HFFc6 (cell line): ENCODE measurements at regions not wholly inside any gene's neighbourhood (a gene's known extent, or its start where the extent isn't known, plus 50 kb on each side); places are given as distances from the start of the nearest gene placed in this dataset.

Experiments used
- DNase-seq: peaks from one replicate; pipeline ENCODE4 v3.0.0-alpha.2; 2018
- H3K27ac Mint-ChIP-seq: 2 replicates; pipeline ENCODE4 v1.8.0; 2020; ENCODE audit warnings: mild to moderate bottlenecking, mixed read lengths
- H3K27me3 Mint-ChIP-seq: 2 replicates; pipeline ENCODE4 v1.8.0; 2021; ENCODE audit warnings: mild to moderate bottlenecking, moderate library complexity, mixed read lengths; ENCODE audit not compliant: insufficient read depth
- H3K36me3 Mint-ChIP-seq: 2 replicates; pipeline ENCODE4 v1.8.0; 2021; ENCODE audit warnings: low read depth, mixed read lengths
- H3K4me1 Mint-ChIP-seq: 2 replicates; pipeline ENCODE4 v1.8.0; 2020; ENCODE audit warnings: low read depth, mixed read lengths
- H3K4me3 Mint-ChIP-seq: 2 replicates; pipeline ENCODE4 v1.8.0; 2020; ENCODE audit warnings: mild to moderate bottlenecking, moderate library complexity, mixed read lengths
- H3K9me3 Mint-ChIP-seq: 2 replicates; pipeline ENCODE4 v1.8.0; 2020; ENCODE audit warnings: mild to moderate bottlenecking, mixed read lengths
- CTCF ChIP-seq: fragments of 200-600 bp; sonication (generic); IDR thresholded peaks from 2 replicates; pipeline ENCODE4 v1.5.0; 2021; ENCODE audit warnings: antibody characterized with exemption, mild to moderate bottlenecking

- no peak for DNase-seq
- Mint-ChIP-seq H3K36me3 (peaks cover 4% of the 10 kb centered on the region; the same call in 1 of the 2 replicates), H3K9me3 (peaks cover 39% of the 10 kb centered on the region), H3K27ac (no peak overlapping the region), H3K27me3 (no peaks in the 10 kb centered on the region), H3K4me3 (no peak overlapping the region), H3K4me1 (no peaks in the 10 kb centered on the region)
- no peak for TF ChIP-seq CTCF
Observed at GRCh38 chr4:58658701-58659100, 1548.5 kb upstream of the IGFBP7 start.

- Mint-ChIP-seq H3K9me3 (peaks cover 31% of the 10 kb centered on the region), H3K27me3 (no peaks in the 10 kb centered on the region), H3K36me3 (no peaks in the 10 kb centered on the region; the same call in 1 of the 2 replicates), H3K4me3 (no peak overlapping the region), H3K27ac (no peak overlapping the region), H3K4me1 (no peaks in the 10 kb centered on the region)
- TF ChIP-seq CTCF, result no peak
- DNase-seq, result no peak
Observed at GRCh38 chr4:58653251-58653650, 1543.1 kb upstream of the IGFBP7 start.

GRCh38 chr4:58649226-58649625 is 1539.0 kb upstream of the IGFBP7 start:
- Mint-ChIP-seq H3K4me3 (no peak overlapping the region), H3K9me3 (peaks cover 4% of the 10 kb centered on the region), H3K27ac (no peak overlapping the region), H3K36me3 (no peaks in the 10 kb centered on the region), H3K4me1 (no peaks in the 10 kb centered on the region), H3K27me3 (no peaks in the 10 kb centered on the region)
- no peak for DNase-seq
- no peak for TF ChIP-seq CTCF

GRCh38 chr4:58646126-58646525 is 1535.9 kb upstream of the IGFBP7 start:
- no peak for TF ChIP-seq CTCF
- H3K9me3 Mint-ChIP-seq, result peaks cover 12% of the 10 kb centered on the region

GRCh38 chr4:58644549-58644948 is 1534.4 kb upstream of the IGFBP7 start:
- Mint-ChIP-seq H3K27ac (no peak overlapping the region), H3K4me3 (no peak overlapping the region), H3K36me3 (peaks cover 3% of the 10 kb centered on the region; the same call in 1 of the 2 replicates), H3K9me3 (peaks cover 18% of the 10 kb centered on the region), H3K27me3 (no peaks in the 10 kb centered on the region), H3K4me1 (no peaks in the 10 kb centered on the region)
- DNase-seq, result no peak
- TF ChIP-seq CTCF, result no peak

More at GRCh38 chr4:58646126-58646525, 1535.9 kb upstream of the IGFBP7 start:
- no peak overlapping the region for H3K4me3 Mint-ChIP-seq
- H3K4me1 Mint-ChIP-seq, result no peaks in the 10 kb centered on the region
- no peaks in the 10 kb centered on the region for H3K27me3 Mint-ChIP-seq
- DNase-seq, result no peak
- no peak overlapping the region for H3K27ac Mint-ChIP-seq
- H3K36me3 Mint-ChIP-seq, result peaks cover 3% of the 10 kb centered on the region; the same call in 1 of the 2 replicates

GRCh38 chr4:58636381-58636780 is 1526.2 kb upstream of the IGFBP7 start:
- Mint-ChIP-seq H3K27ac (no peak overlapping the region), H3K27me3 (no peaks in the 10 kb centered on the region), H3K36me3 (no peaks in the 10 kb centered on the region), H3K4me3 (no peak overlapping the region), H3K4me1 (no peaks in the 10 kb centered on the region), H3K9me3 (peaks cover 25% of the 10 kb centered on the region)
- TF ChIP-seq CTCF, result no peak
- DNase-seq, result no peak
